ENCODE measurements at regions not wholly inside any gene's neighbourhood (a gene's known extent, or its start where the extent isn't known, plus 50 kb on each side); places are given as distances from the start of the nearest gene placed in this dataset.

- no peaks in the 10 kb centered on the region for H3K36me3 ChIP-seq
- no peak for DNase-seq (ENCODE audit: low spot score in 2 of 2)
- H3K9me3 ChIP-seq = no peaks in the 10 kb centered on the region
- intact Hi-C loops (cut with DNase I; ENCODE audit: low total_unique reads) = no loop called here
- H3K4me1 ChIP-seq = no peaks in the 10 kb centered on the region
- TF ChIP-seq, protein P1, sequence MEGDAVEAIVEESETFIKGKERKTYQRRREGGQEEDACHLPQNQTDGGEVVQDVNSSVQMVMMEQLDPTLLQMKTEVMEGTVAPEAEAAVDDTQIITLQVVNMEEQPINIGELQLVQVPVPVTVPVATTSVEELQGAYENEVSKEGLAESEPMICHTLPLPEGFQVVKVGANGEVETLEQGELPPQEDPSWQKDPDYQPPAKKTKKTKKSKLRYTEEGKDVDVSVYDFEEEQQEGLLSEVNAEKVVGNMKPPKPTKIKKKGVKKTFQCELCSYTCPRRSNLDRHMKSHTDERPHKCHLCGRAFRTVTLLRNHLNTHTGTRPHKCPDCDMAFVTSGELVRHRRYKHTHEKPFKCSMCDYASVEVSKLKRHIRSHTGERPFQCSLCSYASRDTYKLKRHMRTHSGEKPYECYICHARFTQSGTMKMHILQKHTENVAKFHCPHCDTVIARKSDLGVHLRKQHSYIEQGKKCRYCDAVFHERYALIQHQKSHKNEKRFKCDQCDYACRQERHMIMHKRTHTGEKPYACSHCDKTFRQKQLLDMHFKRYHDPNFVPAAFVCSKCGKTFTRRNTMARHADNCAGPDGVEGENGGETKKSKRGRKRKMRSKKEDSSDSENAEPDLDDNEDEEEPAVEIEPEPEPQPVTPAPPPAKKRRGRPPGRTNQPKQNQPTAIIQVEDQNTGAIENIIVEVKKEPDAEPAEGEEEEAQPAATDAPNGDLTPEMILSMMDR (IDR thresholded peaks at IDR 0.05) = no peak
- TF ChIP-seq POLR2AphosphoS5 (IDR thresholded peaks at IDR 0.05) (no peak), POLR2A (IDR thresholded peaks at IDR 0.05) (no peak)
- no peak overlapping the region for H3K4me3 ChIP-seq
- H3K27ac ChIP-seq = peak overlapping the region in 1 of 2 donors; percentile 55
- H3K27me3 ChIP-seq = no peaks in the 10 kb centered on the region
Observed at GRCh38 chr18:42274488-42275137, 319.6 kb downstream of the PIK3C3 start.

DNA sequence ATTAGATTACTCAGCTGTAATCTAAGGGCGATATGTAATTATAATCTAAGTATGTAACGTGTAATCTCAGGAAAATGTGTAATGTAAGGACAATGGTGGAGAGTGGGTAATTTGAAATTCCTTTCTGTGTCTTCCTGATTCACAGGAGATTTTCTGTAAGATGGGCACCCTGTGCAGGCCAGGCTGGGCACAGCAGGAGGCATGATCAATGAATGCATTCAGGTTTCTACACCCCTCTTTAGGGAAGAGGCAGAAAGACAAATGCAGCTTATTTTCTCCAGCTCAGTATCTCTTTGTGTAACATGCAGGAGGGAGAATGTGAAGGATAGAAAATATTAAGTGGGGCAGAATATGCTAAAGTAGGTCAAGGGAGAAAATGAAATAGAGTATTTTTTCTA lies 320.1 kb downstream of the PIK3C3 start:
- TF ChIP-seq, protein P1 (IDR thresholded peaks at IDR 0.05) = no peak
- TF ChIP-seq POLR2A (IDR thresholded peaks at IDR 0.05) (no peak), POLR2AphosphoS5 (IDR thresholded peaks at IDR 0.05) (no peak)
- H3K27me3 ChIP-seq = no peaks in the 10 kb centered on the region
- no peaks in the 10 kb centered on the region for H3K4me1 ChIP-seq
- H3K4me3 ChIP-seq = no peak overlapping the region
- intact Hi-C loops (cut with DNase I; ENCODE audit: low total_unique reads) = no loop called here
- no peaks in the 10 kb centered on the region for H3K36me3 ChIP-seq
- peak overlapping the region in 1 of 2 donors; percentile 55 for H3K27ac ChIP-seq
- H3K9me3 ChIP-seq = no peaks in the 10 kb centered on the region
- no peak for DNase-seq (ENCODE audit: low spot score in 2 of 2)

DNA sequence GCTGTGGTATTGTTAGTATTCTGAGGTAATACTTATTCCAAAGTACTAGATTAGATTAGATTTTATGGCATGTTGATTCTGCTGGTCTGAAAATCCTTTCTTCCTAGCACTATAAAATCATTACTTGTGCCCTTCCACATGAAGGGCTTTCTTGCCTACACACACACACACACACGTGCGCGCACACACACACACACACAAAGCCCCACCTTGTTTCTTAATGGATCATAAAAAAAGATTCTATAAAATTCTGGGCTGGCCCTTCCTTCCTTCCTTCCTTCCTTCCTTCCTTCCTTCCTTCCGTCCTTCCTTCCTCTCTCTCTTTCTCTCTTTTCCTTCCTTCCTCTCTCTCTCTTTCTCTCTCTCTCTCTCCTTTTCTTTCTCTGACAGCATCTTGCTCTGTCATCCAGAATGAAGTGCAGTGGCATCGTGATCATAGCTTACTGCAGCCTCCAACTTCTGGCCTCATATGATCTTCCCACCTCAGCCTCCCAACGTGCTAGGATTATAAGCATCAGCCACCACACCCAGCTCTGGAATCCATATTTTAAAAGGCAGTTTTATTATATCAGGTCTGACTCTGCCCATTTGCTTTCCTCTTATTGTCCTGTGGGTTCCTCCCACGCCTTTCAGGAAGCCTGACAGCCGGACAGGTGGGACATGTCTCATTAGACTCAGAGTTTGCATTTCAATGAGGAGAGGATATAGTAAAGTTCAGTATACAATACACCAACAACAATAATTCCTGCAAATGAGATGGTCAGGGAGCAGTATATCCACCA lies 321.1 kb downstream of the PIK3C3 start:
- Histone ChIP-seq H3K4me3 (no peak overlapping the region), H3K4me1 (no peaks in the 10 kb centered on the region), H3K9me3 (no peaks in the 10 kb centered on the region), H3K27ac (no peak overlapping the region), H3K27me3 (no peaks in the 10 kb centered on the region), H3K36me3 (no peaks in the 10 kb centered on the region)
- intact Hi-C loops (cut with DNase I; ENCODE audit: low total_unique reads) = no loop called here
- no peak for TF ChIP-seq POLR2AphosphoS5 (IDR thresholded peaks at IDR 0.05)
- TF ChIP-seq, protein P1 (IDR thresholded peaks at IDR 0.05) = no peak
- TF ChIP-seq POLR2A (IDR thresholded peaks at IDR 0.05) = no peak
- no peak for DNase-seq (ENCODE audit: low spot score in 2 of 2)

GRCh38 chr18:42281124-42281523 lies 326.1 kb downstream of the PIK3C3 start:
- intact Hi-C loops (cut with DNase I; ENCODE audit: low total_unique reads) = no loop called here
- Histone ChIP-seq H3K27me3 (no peaks in the 10 kb centered on the region), H3K27ac (no peak overlapping the region), H3K36me3 (no peaks in the 10 kb centered on the region), H3K4me3 (no peak overlapping the region), H3K4me1 (no peaks in the 10 kb centered on the region), H3K9me3 (no peaks in the 10 kb centered on the region)
- no peak for DNase-seq (ENCODE audit: low spot score in 2 of 2)
- TF ChIP-seq POLR2A (IDR thresholded peaks at IDR 0.05) (no peak), POLR2AphosphoS5 (IDR thresholded peaks at IDR 0.05) (no peak)
- TF ChIP-seq, protein P1 (IDR thresholded peaks at IDR 0.05) = no peak

DNA sequence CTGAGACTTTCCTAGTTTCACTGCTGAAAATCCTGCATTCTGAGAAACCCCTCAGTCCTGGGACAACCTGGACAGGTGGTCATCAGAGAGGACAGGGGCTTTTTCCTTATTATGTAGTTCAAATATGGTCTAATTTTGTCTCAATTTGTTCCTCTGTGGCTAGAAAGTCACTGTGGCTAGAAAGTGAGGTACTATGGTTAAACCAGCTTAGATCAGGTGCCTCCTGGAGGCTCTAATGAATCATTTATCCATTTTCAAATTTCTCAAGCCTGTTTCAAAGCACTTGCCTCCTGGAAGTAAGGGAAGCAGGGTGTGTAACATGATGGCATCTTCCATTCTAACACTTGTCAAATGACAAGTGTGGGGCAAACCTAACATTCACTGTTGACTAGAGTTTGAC lies 326.8 kb downstream of the PIK3C3 start:
- Histone ChIP-seq H3K27me3 (no peaks in the 10 kb centered on the region), H3K4me1 (no peaks in the 10 kb centered on the region), H3K27ac (no peak overlapping the region), H3K4me3 (no peak overlapping the region), H3K9me3 (no peaks in the 10 kb centered on the region), H3K36me3 (no peaks in the 10 kb centered on the region)
- no peak for TF ChIP-seq POLR2A (IDR thresholded peaks at IDR 0.05)
- TF ChIP-seq, protein P1 (IDR thresholded peaks at IDR 0.05) = no peak
- no peak for TF ChIP-seq POLR2AphosphoS5 (IDR thresholded peaks at IDR 0.05)
- DNase-seq (ENCODE audit: low spot score in 2 of 2) = no peak
- intact Hi-C loops (cut with DNase I; ENCODE audit: low total_unique reads) = no loop called here

All from breast epithelium (tissue), 4 donors.